H9 (cell line): ENCODE measurements at regions not wholly inside any gene's neighbourhood (a gene's known extent, or its start where the extent isn't known, plus 50 kb on each side); places are given as distances from the start of the nearest gene placed in this dataset.

Experiments
- DNase-seq: peaks from one replicate; pipeline ENCODE4 v3.0.0-alpha.2; 2017
- H2AFZ ChIP-seq: one replicate; pipeline ENCODE4 v1.6.1; 2013; ENCODE audit warnings: mild to moderate bottlenecking, low read length, control low read depth, moderate library complexity
- H2AK5ac ChIP-seq: 2 replicates; pipeline ENCODE4 v1.6.1; 2013; ENCODE audit warnings: low read length, control low read depth, mixed read lengths; ENCODE audit not compliant: insufficient read length
- H2BK120ac ChIP-seq: one replicate; pipeline ENCODE4 v1.6.1; 2013; ENCODE audit warnings: low read depth, mild to moderate bottlenecking, low read length, control low read depth, inconsistent platforms; ENCODE audit not compliant: poor library complexity, severe bottlenecking
- H2BK12ac ChIP-seq: 2 replicates; pipeline ENCODE4 v1.6.1; 2013; ENCODE audit warnings: low read length, control low read depth, mixed read lengths, low read depth; ENCODE audit not compliant: insufficient read length
- H2BK15ac ChIP-seq: 2 replicates; pipeline ENCODE4 v1.6.1; 2013; ENCODE audit warnings: low read depth, low read length, control low read depth
- H2BK20ac ChIP-seq: one replicate; pipeline ENCODE4 v1.6.1; 2013; ENCODE audit warnings: low read depth, mild to moderate bottlenecking, low read length, control low read depth, inconsistent platforms; ENCODE audit not compliant: poor library complexity, severe bottlenecking
- H2BK5ac ChIP-seq: 2 replicates; pipeline ENCODE4 v1.6.1; 2013; ENCODE audit warnings: low read length, control low read depth, mixed read lengths; ENCODE audit not compliant: insufficient read length
- H3K14ac ChIP-seq: 2 replicates; pipeline ENCODE4 v1.6.1; 2013; ENCODE audit warnings: low read length, control low read depth; ENCODE audit not compliant: insufficient read depth
- H3K18ac ChIP-seq: 2 replicates; pipeline ENCODE4 v1.6.1; 2013; ENCODE audit warnings: low read depth, mild to moderate bottlenecking, mixed read lengths, low read length, control low read depth; ENCODE audit not compliant: insufficient read length
- H3K23ac ChIP-seq: 2 replicates; pipeline ENCODE4 v1.6.1; 2013; ENCODE audit warnings: low read length, control low read depth, mixed read lengths, low read depth; ENCODE audit not compliant: insufficient read length
- H3K23me2 ChIP-seq: 2 replicates; pipeline ENCODE4 v1.6.1; 2013; ENCODE audit warnings: low read depth, mild to moderate bottlenecking, mixed read lengths, low read length, control low read depth; ENCODE audit not compliant: insufficient read length, poor library complexity, severe bottlenecking
- H3K27ac ChIP-seq: 2 replicates; pipeline ENCODE4 v1.5.1; 2013; ENCODE audit warnings: low read length, control low read depth, mixed read lengths, low read depth; ENCODE audit not compliant: insufficient read length
- H3K27me3 ChIP-seq: 2 replicates; pipeline ENCODE4 v1.6.1; 2013; ENCODE audit warnings: low read length, control low read depth, inconsistent platforms; ENCODE audit not compliant: insufficient read depth
- H3K4ac ChIP-seq: 2 replicates; pipeline ENCODE4 v1.6.1; 2013; ENCODE audit warnings: low read depth, mild to moderate bottlenecking, control low read depth, inconsistent platforms, low read length, moderate library complexity
- H3K4me1 ChIP-seq: 2 replicates; pipeline ENCODE4 v1.6.1; 2013; ENCODE audit warnings: low read length, control low read depth, inconsistent platforms; ENCODE audit not compliant: insufficient read depth
- H3K4me2 ChIP-seq: 2 replicates; pipeline ENCODE4 v1.6.1; 2013; ENCODE audit warnings: low read length, control low read depth, mixed read lengths; ENCODE audit not compliant: insufficient read length, insufficient read depth
- H3K56ac ChIP-seq: 2 replicates; pipeline ENCODE4 v1.6.1; 2013; ENCODE audit warnings: low read depth, mild to moderate bottlenecking, mixed read lengths, low read length, control low read depth; ENCODE audit not compliant: insufficient read length
- H3K79me1 ChIP-seq: 2 replicates; pipeline ENCODE4 v1.6.1; 2013; ENCODE audit warnings: low read depth, mild to moderate bottlenecking, moderate library complexity, low read length, control low read depth, inconsistent platforms; ENCODE audit not compliant: insufficient read depth, poor library complexity, severe bottlenecking
- H3K79me2 ChIP-seq: 2 replicates; pipeline ENCODE4 v1.6.1; 2013; ENCODE audit warnings: low read length, control low read depth, inconsistent platforms; ENCODE audit not compliant: insufficient read depth
- H3K9ac ChIP-seq: 2 replicates; pipeline ENCODE4 v1.6.1; 2013; ENCODE audit warnings: low read length, control low read depth, mixed read lengths; ENCODE audit not compliant: insufficient read length; ENCODE audit errors: extremely low read depth
- H3K9me3 ChIP-seq: one replicate; pipeline ENCODE4 v1.6.1; 2013; ENCODE audit warnings: low read depth, low read length, inconsistent platforms; ENCODE audit not compliant: control insufficient read depth
- H3T11ph ChIP-seq: one replicate; pipeline ENCODE4 v1.6.1; 2013; ENCODE audit warnings: mild to moderate bottlenecking, low read length, control low read depth, inconsistent platforms
- H4K20me1 ChIP-seq: one replicate; pipeline ENCODE4 v1.6.1; 2013; ENCODE audit not compliant: control insufficient read depth, insufficient read length, insufficient read depth
- H4K5ac ChIP-seq: 2 replicates; pipeline ENCODE4 v1.6.1; 2013; ENCODE audit warnings: low read depth, mild to moderate bottlenecking, mixed read lengths, low read length, control low read depth; ENCODE audit not compliant: insufficient read length
- H4K8ac ChIP-seq: replicated peaks from 2 replicates; pipeline ENCODE4 v1.6.1; 2013; ENCODE audit warnings: low read length, control low read depth, mixed read lengths, low read depth; ENCODE audit not compliant: insufficient read length
- H4K91ac ChIP-seq: 2 replicates; pipeline ENCODE4 v1.6.1; 2013; ENCODE audit warnings: low read depth, mild to moderate bottlenecking, moderate library complexity, mixed read lengths, low read length, control low read depth; ENCODE audit not compliant: insufficient read length
- H3K27ac Mint-ChIP-seq, 3 experiments: 2 replicates in 2 of 3; 3 replicates in 1 of 3; pipeline ENCODE4 v1.8.0; 2020 to 2021; ENCODE audit warnings: mixed read lengths in 3 of 3, mild to moderate bottlenecking in 1 of 3, moderate library complexity in 1 of 3
- H3K27me3 Mint-ChIP-seq: 2 replicates; pipeline ENCODE4 v1.8.0; 2021; ENCODE audit warnings: low read depth, mild to moderate bottlenecking, moderate library complexity, mixed read lengths
- H3K36me3 Mint-ChIP-seq, 3 experiments: 2 replicates in 2 of 3; 3 replicates in 1 of 3; pipeline ENCODE4 v1.8.0; 2020 to 2021; ENCODE audit warnings: low read depth in 3 of 3, mixed read lengths in 3 of 3; ENCODE audit not compliant: insufficient read depth in 1 of 3
- H3K4me1 Mint-ChIP-seq, 2 experiments: 2 replicates each; pipeline ENCODE4 v1.8.0; 2020; ENCODE audit warnings: mixed read lengths in 2 of 2
- H3K4me3 Mint-ChIP-seq, 2 experiments: 2 replicates in 1 of 2; 3 replicates in 1 of 2; pipeline ENCODE4 v1.8.0; 2020 to 2021; ENCODE audit warnings: mild to moderate bottlenecking in 2 of 2, mixed read lengths in 2 of 2, moderate library complexity in 1 of 2
- H3K9me3 Mint-ChIP-seq, 2 experiments: 2 replicates in 1 of 2; 3 replicates in 1 of 2; pipeline ENCODE4 v1.8.0; 2020; ENCODE audit warnings: mild to moderate bottlenecking in 2 of 2, mixed read lengths in 2 of 2, moderate library complexity in 1 of 2
- WGBS: extraction: QIAGEN DNeasy Blood & Tissue Kit; methylation state at CpG from one replicate; pipeline ENCODE4 v1.1.7; 2013; ENCODE audit warnings: missing lambda C conversion rate, low lambda C conversion rate, mixed read lengths; ENCODE audit not compliant: insufficient read length; ENCODE audit errors: extremely low coverage; 5-methylcytosine and 5-hydroxymethylcytosine counted together
- TF ChIP-seq, protein P1 (sequence below): fragments of 200-600 bp; sonication (generic); conservative IDR thresholded peaks from 3 replicates; pipeline ENCODE4 v1.8.0; 2021; ENCODE audit warnings: antibody characterized with exemption, mild to moderate bottlenecking

DNA sequence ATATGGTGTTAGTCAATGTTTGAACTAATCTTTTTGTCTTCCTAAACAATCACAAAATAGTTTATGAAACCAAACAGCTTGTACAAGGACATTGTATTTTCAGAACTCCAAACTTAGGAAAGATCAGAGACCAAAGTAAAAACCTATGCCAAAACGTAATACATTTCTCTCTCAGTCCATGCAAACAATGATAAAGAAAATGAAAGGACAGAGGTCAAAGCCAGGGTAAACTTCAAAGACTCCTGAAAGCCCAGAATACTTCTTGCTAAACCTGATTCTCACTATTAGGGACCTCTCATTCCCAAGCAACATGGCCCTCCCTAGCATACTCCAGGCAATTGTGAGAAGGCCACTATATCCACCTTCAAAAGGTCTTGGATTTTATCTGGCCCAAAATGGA lies 105.1 kb upstream of the GALNT5 start:
- Histone ChIP-seq H4K20me1 (no peaks in the 10 kb centered on the region), H3K4me1 (no peaks in the 10 kb centered on the region), H2AFZ (no peak overlapping the region), H3K27ac (no peak overlapping the region), H4K91ac (no peak overlapping the region), H2BK120ac (no peak overlapping the region), H3K23me2 (no peaks in the 10 kb centered on the region), H3T11ph (no peak overlapping the region), H4K8ac (no peak overlapping the region), H3K9me3 (no peaks in the 10 kb centered on the region), H3K23ac (no peak overlapping the region), H3K4me2 (no peak overlapping the region), H3K79me2 (no peaks in the 10 kb centered on the region), H3K56ac (no peak overlapping the region), H4K5ac (no peak overlapping the region), H2BK20ac (no peak overlapping the region), H2AK5ac (no peak overlapping the region), H2BK5ac (no peak overlapping the region), H3K4ac (no peak overlapping the region), H3K14ac (no peak overlapping the region), H2BK15ac (no peak overlapping the region), H3K27me3 (no peaks in the 10 kb centered on the region), H2BK12ac (no peak overlapping the region), H3K9ac (no peak overlapping the region), H3K79me1 (no peaks in the 10 kb centered on the region), H3K18ac (no peak overlapping the region)
- Mint-ChIP-seq H3K4me3 (no peak overlapping the region), H3K27me3 (no peaks in the 10 kb centered on the region), H3K27ac (no peak overlapping the region), H3K36me3 (no peaks in the 10 kb centered on the region), H3K9me3 (no peaks in the 10 kb centered on the region), H3K4me1 (no peaks in the 10 kb centered on the region)
- TF ChIP-seq, protein P1, sequence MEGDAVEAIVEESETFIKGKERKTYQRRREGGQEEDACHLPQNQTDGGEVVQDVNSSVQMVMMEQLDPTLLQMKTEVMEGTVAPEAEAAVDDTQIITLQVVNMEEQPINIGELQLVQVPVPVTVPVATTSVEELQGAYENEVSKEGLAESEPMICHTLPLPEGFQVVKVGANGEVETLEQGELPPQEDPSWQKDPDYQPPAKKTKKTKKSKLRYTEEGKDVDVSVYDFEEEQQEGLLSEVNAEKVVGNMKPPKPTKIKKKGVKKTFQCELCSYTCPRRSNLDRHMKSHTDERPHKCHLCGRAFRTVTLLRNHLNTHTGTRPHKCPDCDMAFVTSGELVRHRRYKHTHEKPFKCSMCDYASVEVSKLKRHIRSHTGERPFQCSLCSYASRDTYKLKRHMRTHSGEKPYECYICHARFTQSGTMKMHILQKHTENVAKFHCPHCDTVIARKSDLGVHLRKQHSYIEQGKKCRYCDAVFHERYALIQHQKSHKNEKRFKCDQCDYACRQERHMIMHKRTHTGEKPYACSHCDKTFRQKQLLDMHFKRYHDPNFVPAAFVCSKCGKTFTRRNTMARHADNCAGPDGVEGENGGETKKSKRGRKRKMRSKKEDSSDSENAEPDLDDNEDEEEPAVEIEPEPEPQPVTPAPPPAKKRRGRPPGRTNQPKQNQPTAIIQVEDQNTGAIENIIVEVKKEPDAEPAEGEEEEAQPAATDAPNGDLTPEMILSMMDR, result no peak
- WGBS, result no CpG with 5 or more reads among the region's 1 CpG
- DNase-seq, result no peak
